GM23338 (cell line): ENCODE measurements at regions not wholly inside any gene's neighbourhood (a gene's known extent, or its start where the extent isn't known, plus 50 kb on each side); places are given as distances from the start of the nearest gene placed in this dataset.
A peak's percentile ranks its signal among the peaks of the same experiment; 100 is the strongest.

Experiments
- ATAC-seq: fragments of 200-7000 bp; cut with Tn5 transposase; 3 replicates; pipeline ENCODE4 v1.9.1; 2020
- DNase-seq: peaks from one replicate; pipeline ENCODE4 v3.0.0-alpha.2; 2015; ENCODE audit warnings: low spot score
- H2AFZ ChIP-seq: fragments of 200-600 bp; sonication (generic); 2 replicates; pipeline ENCODE4 v1.8.0; 2016; ENCODE audit warnings: antibody characterized with exemption, mild to moderate bottlenecking, moderate library complexity
- H3F3A ChIP-seq: fragments of 200-600 bp; sonication (generic); replicated peaks from 2 replicates; pipeline ENCODE4 v1.8.0; 2017; ENCODE audit warnings: antibody characterized with exemption, mixed run types, low read depth
- H3K27ac ChIP-seq: fragments of 200-600 bp; sonication (generic); 2 replicates; pipeline ENCODE4 v1.6.1; 2016; ENCODE audit warnings: low read depth
- H3K27me3 ChIP-seq: fragments of 200-600 bp; sonication (generic); 2 replicates; pipeline ENCODE4 v1.8.0; 2016; ENCODE audit warnings: mild to moderate bottlenecking, mixed run types, moderate library complexity; ENCODE audit not compliant: insufficient read depth
- H3K36me3 ChIP-seq: fragments of 200-600 bp; sonication (generic); 2 replicates; pipeline ENCODE4 v1.8.0; 2016; ENCODE audit warnings: mild to moderate bottlenecking; ENCODE audit not compliant: insufficient read depth
- H3K4me1 ChIP-seq: fragments of 200-600 bp; sonication (generic); 2 replicates; pipeline ENCODE4 v1.8.0; 2016; ENCODE audit warnings: mild to moderate bottlenecking, moderate library complexity; ENCODE audit not compliant: insufficient read depth
- H3K4me2 ChIP-seq: fragments of 200-600 bp; sonication (generic); 2 replicates; pipeline ENCODE4 v1.7.1; 2017; ENCODE audit warnings: mixed run types
- H3K4me3 ChIP-seq: fragments of 200-600 bp; sonication (generic); 2 replicates; pipeline ENCODE4 v1.6.1; 2016; ENCODE audit warnings: mixed run types
- H3K79me2 ChIP-seq: fragments of 200-600 bp; sonication (generic); replicated peaks from 2 replicates; pipeline ENCODE4 v1.8.0; 2017; ENCODE audit warnings: mild to moderate bottlenecking; ENCODE audit not compliant: insufficient read depth
- H3K9me2 ChIP-seq: fragments of 200-600 bp; sonication (generic); 2 replicates; pipeline ENCODE4 v1.8.0; 2017; ENCODE audit not compliant: insufficient read depth
- H4K20me1 ChIP-seq: fragments of 200-600 bp; sonication (generic); replicated peaks from 2 replicates; pipeline ENCODE4 v1.8.0; 2017; ENCODE audit warnings: mild to moderate bottlenecking; ENCODE audit not compliant: insufficient read depth
- H3K27ac Mint-ChIP-seq: 2 replicates; pipeline ENCODE4 v1.8.0; 2020; ENCODE audit warnings: inconsistent platforms, mild to moderate bottlenecking, moderate library complexity, mixed read lengths
- H3K27me3 Mint-ChIP-seq: 3 replicates; pipeline ENCODE4 v1.8.0; 2022; ENCODE audit warnings: low read depth, mild to moderate bottlenecking, moderate library complexity, mixed read lengths, inconsistent platforms; ENCODE audit not compliant: insufficient read depth, poor library complexity
- H3K36me3 Mint-ChIP-seq: 3 replicates; pipeline ENCODE4 v1.8.0; 2021; ENCODE audit warnings: low read depth, mild to moderate bottlenecking, inconsistent platforms, moderate library complexity, mixed read lengths
- H3K4me1 Mint-ChIP-seq: 3 replicates; pipeline ENCODE4 v1.8.0; 2020; ENCODE audit warnings: mild to moderate bottlenecking, inconsistent platforms, mixed read lengths
- H3K4me3 Mint-ChIP-seq: 3 replicates; pipeline ENCODE4 v1.8.0; 2021; ENCODE audit warnings: moderate library complexity, mild to moderate bottlenecking, inconsistent platforms, mixed read lengths
- H3K9me3 Mint-ChIP-seq: 3 replicates; pipeline ENCODE4 v1.8.0; 2020; ENCODE audit warnings: moderate library complexity, mild to moderate bottlenecking, inconsistent platforms, mixed read lengths
- CREB1 ChIP-seq: fragments of 250-450 bp; sonication (Bioruptor Pico); IDR thresholded peaks from 2 replicates; pipeline ENCODE4 v1.5.0; 2020; ENCODE audit warnings: low read depth, mild to moderate bottlenecking, moderate library complexity
- CTCF ChIP-seq, 2 experiments: fragments of 200-600 bp in 1 of 2; sonication (generic) in 1 of 2; conservative IDR thresholded peaks; 2 replicates each; pipeline versions ENCODE4 v1.5.1 to v1.6.1; 2016 to 2017; ENCODE audit warnings: antibody characterized with exemption in 2 of 2, low read depth in 2 of 2, mild to moderate bottlenecking in 2 of 2, moderate library complexity in 1 of 2
- ETS1 ChIP-seq: IDR thresholded peaks from 2 replicates; pipeline ENCODE4 v1.6.1; 2016; ENCODE audit warnings: antibody characterized with exemption
- EZH2 ChIP-seq: fragments of 200-600 bp; sonication (generic); IDR thresholded peaks from one replicate; pipeline ENCODE4 v1.8.0; 2017; ENCODE audit warnings: antibody characterized with exemption, mild to moderate bottlenecking, low read depth; ENCODE audit not compliant: unreplicated experiment
- EZH2phosphoT487 ChIP-seq: fragments of 200-600 bp; sonication (generic); IDR thresholded peaks from one replicate; pipeline ENCODE4 v1.8.1; 2018; ENCODE audit warnings: antibody characterized with exemption; ENCODE audit not compliant: unreplicated experiment
- JUNB ChIP-seq: IDR thresholded peaks from one replicate; pipeline ENCODE4 v1.6.1; 2016; ENCODE audit warnings: antibody characterized with exemption; ENCODE audit not compliant: unreplicated experiment
- NANOG ChIP-seq: IDR thresholded peaks from 2 replicates; pipeline ENCODE4 v1.6.1; 2016; ENCODE audit warnings: antibody characterized with exemption, borderline replicate concordance
- POLR2AphosphoS5 ChIP-seq: IDR thresholded peaks from 2 replicates; pipeline ENCODE4 v1.6.1; 2016; ENCODE audit warnings: antibody characterized with exemption, low read depth
- REST ChIP-seq: IDR thresholded peaks from one replicate; pipeline ENCODE4 v1.6.1; 2018; ENCODE audit warnings: antibody characterized with exemption; ENCODE audit not compliant: unreplicated experiment
- STAT1 ChIP-seq: IDR thresholded peaks from one replicate; pipeline ENCODE4 v1.6.1; 2016; ENCODE audit warnings: antibody characterized with exemption; ENCODE audit not compliant: unreplicated experiment
- ZNF114 ChIP-seq: fragments of 250-450 bp; sonication (Bioruptor Pico); IDR thresholded peaks from 2 replicates; pipeline ENCODE4 v1.5.0; 2020; ENCODE audit warnings: mild to moderate bottlenecking, moderate library complexity
- ZNF331 ChIP-seq: fragments of 250-450 bp; sonication (Bioruptor Pico); IDR thresholded peaks from 2 replicates; pipeline ENCODE4 v1.5.0; 2020; ENCODE audit warnings: low read depth, mild to moderate bottlenecking, moderate library complexity
- ZNF462 ChIP-seq: fragments of 250-450 bp; sonication (Bioruptor Pico); IDR thresholded peaks from 2 replicates; pipeline ENCODE4 v1.5.0; 2020; ENCODE audit warnings: mild to moderate bottlenecking, moderate library complexity

GRCh38 chr15:98294126-98294525 lies 333.6 kb downstream of the ARRDC4 start:
- H3F3A ChIP-seq = no peaks in the 10 kb centered on the region
- H4K20me1 ChIP-seq = no peaks in the 10 kb centered on the region
- H3K4me3 Mint-ChIP-seq = no peak overlapping the region
- no peaks in the 10 kb centered on the region for H3K9me2 ChIP-seq
- H3K27me3 Mint-ChIP-seq = peaks cover 18% of the 10 kb centered on the region
- H2AFZ ChIP-seq = no peak overlapping the region
- no peak for DNase-seq
- H3K36me3 Mint-ChIP-seq = no peaks in the 10 kb centered on the region
- H3K36me3 ChIP-seq = no peaks in the 10 kb centered on the region
- H3K4me1 Mint-ChIP-seq = peaks cover 10% of the 10 kb centered on the region
- H3K27ac Mint-ChIP-seq = no peak overlapping the region
- ATAC-seq = no peak
- no peaks in the 10 kb centered on the region for H3K79me2 ChIP-seq
- H3K4me2 ChIP-seq = peak overlapping the region; percentile 81; the same call in 1 of the 2 replicates
- H3K27me3 ChIP-seq = peaks cover 17% of the 10 kb centered on the region
- H3K4me3 ChIP-seq = no peak overlapping the region
- H3K9me3 Mint-ChIP-seq = no peaks in the 10 kb centered on the region
- H3K27ac ChIP-seq = no peak overlapping the region
- H3K4me1 ChIP-seq = peaks cover 15% of the 10 kb centered on the region; the same call in 1 of the 2 replicates
- TF ChIP-seq CTCF (conservative IDR thresholded peaks at IDR 0.05; ENCODE audit: low read depth in 2 of 2) (no peak), REST (no peak), ZNF331 (CRISPR knock-in tag) (no peak), POLR2AphosphoS5 (no peak), EZH2phosphoT487 (no peak), ZNF114 (CRISPR knock-in tag) (no peak), JUNB (no peak), ETS1 (no peak), ZNF462 (no peak), CREB1 (CRISPR knock-in tag) (no peak), NANOG (no peak), EZH2 (no peak), STAT1 (no peak)
